Parathyroid adenoma (tissue), 2 donors: ENCODE measurements at regions not wholly inside any gene's neighbourhood (a gene's known extent, or its start where the extent isn't known, plus 50 kb on each side); places are given as distances from the start of the nearest gene placed in this dataset.
"Not testable (repeated sequence)": the region's sequence is repeated elsewhere in the genome, so short reads cannot be mapped to it uniquely, and the experiment has no call there.

Source experiments
- H2AFZ ChIP-seq: fragments of 300-600 bp; sonication (generic); one replicate; pipeline ENCODE4 v1.7.0; 2017; ENCODE audit warnings: antibody characterized with exemption, mild to moderate bottlenecking
- H3K27ac ChIP-seq: fragments of 300-600 bp; sonication (generic); one replicate; pipeline ENCODE4 v1.7.0; 2017
- H3K27me3 ChIP-seq: fragments of 300-600 bp; sonication (generic); one replicate; pipeline ENCODE4 v1.7.0; 2017; ENCODE audit warnings: low read length; ENCODE audit not compliant: control insufficient read depth, insufficient read depth
- H3K36me3 ChIP-seq: fragments of 300-600 bp; sonication (generic); one replicate; pipeline ENCODE4 v1.7.0; 2017; ENCODE audit warnings: low read length; ENCODE audit not compliant: control insufficient read depth, insufficient read depth
- H3K4me1 ChIP-seq: fragments of 300-600 bp; sonication (generic); one replicate; pipeline ENCODE4 v1.7.0; 2017; ENCODE audit warnings: control low read depth
- H3K4me2 ChIP-seq: fragments of 300-600 bp; sonication (generic); one replicate; pipeline ENCODE4 v1.7.0; 2017; ENCODE audit warnings: low read length
- H3K4me3 ChIP-seq: fragments of 300-600 bp; sonication (generic); one replicate; pipeline ENCODE4 v1.7.0; 2017; ENCODE audit warnings: low read depth, low read length
- H3K79me2 ChIP-seq: fragments of 300-600 bp; sonication (generic); one replicate; pipeline ENCODE4 v1.7.0; 2017; ENCODE audit warnings: control low read depth
- H3K9ac ChIP-seq: fragments of 300-600 bp; sonication (generic); one replicate; pipeline ENCODE4 v1.7.0; 2017; ENCODE audit warnings: mild to moderate bottlenecking
- H3K9me3 ChIP-seq: fragments of 300-600 bp; sonication (generic); one replicate; pipeline ENCODE4 v1.7.0; 2017; ENCODE audit warnings: low read length; ENCODE audit not compliant: control insufficient read depth
- CTCF ChIP-seq: fragments of 300-600 bp; sonication (generic); IDR thresholded peaks from one replicate; pipeline ENCODE4 v1.7.0; 2017; ENCODE audit warnings: antibody characterized with exemption, mild to moderate bottlenecking
- donor health status: primary hyperparathyroidism.

GRCh38 chr5:162939991-162940390, 497.4 kb upstream of the CCNG1 start:
- Histone ChIP-seq H3K9ac (no peak overlapping the region), H3K27me3 (no peaks in the 10 kb centered on the region), H3K79me2 (no peaks in the 10 kb centered on the region), H3K4me3 (no peak overlapping the region), H3K9me3 (no peaks in the 10 kb centered on the region), H2AFZ (no peak overlapping the region), H3K27ac (no peak overlapping the region), H3K36me3 (no peaks in the 10 kb centered on the region), H3K4me2 (no peak overlapping the region), H3K4me1 (no peaks in the 10 kb centered on the region)
- TF ChIP-seq CTCF, result no peak

- Histone ChIP-seq H3K27ac (no peak overlapping the region), H3K9me3 (no peaks in the 10 kb centered on the region), H3K4me3 (no peak overlapping the region), H3K9ac (no peak overlapping the region), H2AFZ (no peak overlapping the region), H3K27me3 (no peaks in the 10 kb centered on the region), H3K4me2 (no peak overlapping the region), H3K4me1 (no peaks in the 10 kb centered on the region), H3K79me2 (no peaks in the 10 kb centered on the region), H3K36me3 (no peaks in the 10 kb centered on the region)
- no peak for TF ChIP-seq CTCF
Measured at GRCh38 chr5:162948677-162949076, 488.7 kb upstream of the CCNG1 start.

GRCh38 chr5:162956570-162956969, 480.8 kb upstream of the CCNG1 start:
- Histone ChIP-seq H3K27me3 (no peaks in the 10 kb centered on the region), H3K4me2 (no peak overlapping the region), H3K9ac (no peak overlapping the region), H2AFZ (no peak overlapping the region), H3K27ac (no peak overlapping the region), H3K4me3 (no peak overlapping the region), H3K36me3 (no peaks in the 10 kb centered on the region), H3K79me2 (no peaks in the 10 kb centered on the region), H3K9me3 (no peaks in the 10 kb centered on the region), H3K4me1 (no peaks in the 10 kb centered on the region)
- TF ChIP-seq CTCF, result no peak

- not testable (repeated sequence) for H3K36me3 ChIP-seq, H3K79me2 ChIP-seq, H3K4me1 ChIP-seq, H3K27ac ChIP-seq, H3K9me3 ChIP-seq, H3K9ac ChIP-seq, H3K4me2 ChIP-seq, H3K27me3 ChIP-seq, H2AFZ ChIP-seq, H3K4me3 ChIP-seq
Measured at GRCh38 chr5:162964144-162964543, 473.3 kb upstream of the CCNG1 start.

- no peak for TF ChIP-seq CTCF
- no peak overlapping the region for H3K9ac ChIP-seq
- no peak overlapping the region for H2AFZ ChIP-seq
- no peak overlapping the region for H3K4me3 ChIP-seq
- no peaks in the 10 kb centered on the region for H3K79me2 ChIP-seq
- no peaks in the 10 kb centered on the region for H3K27me3 ChIP-seq
- no peaks in the 10 kb centered on the region for H3K36me3 ChIP-seq
- H3K27ac ChIP-seq, result no peak overlapping the region
- no peaks in the 10 kb centered on the region for H3K9me3 ChIP-seq
- no peak overlapping the region for H3K4me2 ChIP-seq
- no peaks in the 10 kb centered on the region for H3K4me1 ChIP-seq
Measured at GRCh38 chr5:162990063-162990462, 447.3 kb upstream of the CCNG1 start.
